ENCODE measurements at regions not wholly inside any gene's neighbourhood (a gene's known extent, or its start where the extent isn't known, plus 50 kb on each side); places are given as distances from the start of the nearest gene placed in this dataset.

DNA sequence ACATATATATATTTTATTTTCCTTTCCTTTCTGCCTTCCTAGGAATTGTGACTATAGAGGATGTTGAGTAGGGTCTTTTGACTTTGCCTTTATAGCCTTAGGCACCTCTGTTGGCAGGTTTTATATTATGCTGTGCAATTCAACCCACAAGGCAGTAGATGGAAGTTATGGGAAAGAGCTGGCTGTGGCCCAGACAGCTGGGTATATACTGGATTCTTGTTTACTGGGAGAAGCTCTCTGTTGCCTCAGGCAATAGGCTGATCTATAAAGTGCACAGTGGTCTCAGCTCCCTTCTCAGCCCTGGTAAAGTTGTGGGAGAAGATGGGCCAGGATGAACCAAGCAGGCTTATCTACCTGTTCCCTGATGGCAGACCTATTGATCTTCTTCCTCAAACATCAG is 342.0 kb downstream of the GBA3 start:
- ATAC-seq = no peak
- no peak overlapping the region for H3K27ac ChIP-seq
- no peaks in the 10 kb centered on the region for H3K27me3 ChIP-seq
- H3K4me3 ChIP-seq = no peak overlapping the region
- H3K4me1 ChIP-seq = peaks cover 0 to 5% (median 0%) of the 10 kb centered on the region in 9 donors
- H3K36me3 ChIP-seq = no peaks in the 10 kb centered on the region
- no peak for DNase-seq
- TF ChIP-seq, protein P1, sequence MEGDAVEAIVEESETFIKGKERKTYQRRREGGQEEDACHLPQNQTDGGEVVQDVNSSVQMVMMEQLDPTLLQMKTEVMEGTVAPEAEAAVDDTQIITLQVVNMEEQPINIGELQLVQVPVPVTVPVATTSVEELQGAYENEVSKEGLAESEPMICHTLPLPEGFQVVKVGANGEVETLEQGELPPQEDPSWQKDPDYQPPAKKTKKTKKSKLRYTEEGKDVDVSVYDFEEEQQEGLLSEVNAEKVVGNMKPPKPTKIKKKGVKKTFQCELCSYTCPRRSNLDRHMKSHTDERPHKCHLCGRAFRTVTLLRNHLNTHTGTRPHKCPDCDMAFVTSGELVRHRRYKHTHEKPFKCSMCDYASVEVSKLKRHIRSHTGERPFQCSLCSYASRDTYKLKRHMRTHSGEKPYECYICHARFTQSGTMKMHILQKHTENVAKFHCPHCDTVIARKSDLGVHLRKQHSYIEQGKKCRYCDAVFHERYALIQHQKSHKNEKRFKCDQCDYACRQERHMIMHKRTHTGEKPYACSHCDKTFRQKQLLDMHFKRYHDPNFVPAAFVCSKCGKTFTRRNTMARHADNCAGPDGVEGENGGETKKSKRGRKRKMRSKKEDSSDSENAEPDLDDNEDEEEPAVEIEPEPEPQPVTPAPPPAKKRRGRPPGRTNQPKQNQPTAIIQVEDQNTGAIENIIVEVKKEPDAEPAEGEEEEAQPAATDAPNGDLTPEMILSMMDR (IDR thresholded peaks at IDR 0.05) = no peak
- H3K9me3 ChIP-seq = no peaks in the 10 kb centered on the region
- intact Hi-C loops (cut with DNase I) = no loop called here

DNA sequence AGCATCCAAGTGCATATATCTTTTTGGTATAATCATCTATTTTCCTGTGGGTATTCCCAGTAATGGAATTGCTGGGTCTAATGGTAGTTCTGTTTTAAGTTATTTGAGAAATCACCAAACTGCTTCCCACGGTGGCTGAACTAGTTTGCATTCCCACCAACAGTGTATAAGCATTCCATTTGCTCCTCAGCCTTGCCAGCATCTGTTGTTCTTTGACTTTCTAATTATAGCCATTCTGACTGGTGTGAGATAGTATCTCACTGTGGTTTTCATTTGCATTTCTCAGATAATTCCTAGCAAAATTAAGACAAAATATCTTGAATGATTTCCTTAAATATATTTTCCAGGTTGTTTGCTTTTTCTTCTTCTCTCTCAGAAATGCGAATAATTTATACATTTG is 341.1 kb downstream of the GBA3 start:
- intact Hi-C loops (cut with DNase I) = no loop called here
- Histone ChIP-seq H3K4me1 (peaks cover 0 to 5% (median 0%) of the 10 kb centered on the region in 9 donors), H3K36me3 (no peaks in the 10 kb centered on the region), H3K27ac (no peak overlapping the region), H3K4me3 (no peak overlapping the region), H3K27me3 (no peaks in the 10 kb centered on the region), H3K9me3 (no peaks in the 10 kb centered on the region)
- WGBS, 2 donors = 52 to 55% methylated on average over 2 of the region's 2 CpGs
- ATAC-seq (no peak), DNase-seq (no peak)
- TF ChIP-seq, protein P1 (IDR thresholded peaks at IDR 0.05) = no peak

DNA sequence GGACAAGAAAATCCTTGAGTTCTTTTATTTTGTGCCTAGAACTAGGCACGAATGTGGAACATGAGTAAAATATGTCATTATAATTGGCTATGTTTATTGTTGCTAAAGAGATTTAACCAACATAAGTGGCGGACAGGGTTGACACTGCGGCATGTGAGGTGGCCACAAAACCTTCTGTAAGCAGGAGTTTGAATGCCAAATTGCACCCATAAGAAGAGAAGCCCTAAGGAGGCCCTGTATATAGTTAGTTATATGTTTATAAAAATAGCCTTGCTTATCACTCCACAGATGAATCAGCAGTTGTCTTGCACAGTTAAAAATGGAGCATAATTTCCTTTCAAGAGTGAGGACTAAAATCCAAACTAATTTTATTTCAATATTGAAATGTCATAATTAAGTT is 336.1 kb downstream of the GBA3 start:
- TF ChIP-seq, protein P1 (IDR thresholded peaks at IDR 0.05) = no peak
- no peak overlapping the region for H3K4me3 ChIP-seq
- no peak overlapping the region for H3K27ac ChIP-seq
- ATAC-seq (peak in 1 of 8 donors; percentile 35), DNase-seq (no peak)
- no peaks in the 10 kb centered on the region for H3K27me3 ChIP-seq
- WGBS, 2 donors = 56 to 70% methylated on average over 3 of the region's 3 CpGs
- peaks cover 0 to 5% (median 0%) of the 10 kb centered on the region in 9 donors for H3K4me1 ChIP-seq
- no peaks in the 10 kb centered on the region for H3K9me3 ChIP-seq
- intact Hi-C loops (cut with DNase I) = no loop called here
- no peaks in the 10 kb centered on the region for H3K36me3 ChIP-seq

DNA sequence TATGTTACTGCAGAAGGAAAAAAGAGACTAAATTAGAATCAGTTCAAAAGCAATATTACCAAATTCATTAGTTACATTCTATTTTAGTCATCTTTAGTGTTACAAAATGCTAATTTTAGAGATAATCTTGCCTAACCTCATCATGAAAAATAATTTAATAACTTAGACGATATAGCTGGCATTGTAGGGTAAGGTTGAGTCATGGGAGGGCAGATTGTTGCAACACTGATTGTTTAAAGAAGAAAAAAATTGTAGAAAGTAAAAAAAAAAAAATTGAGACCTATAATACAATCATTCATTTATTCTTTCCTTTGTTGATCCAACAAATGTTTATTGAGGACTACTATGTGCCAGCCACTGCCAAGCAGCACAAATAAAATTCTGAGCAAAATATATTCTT is 330.9 kb downstream of the GBA3 start:
- 40 to 65% methylated on average over 1 of the region's 1 CpG for WGBS, 2 donors
- no peaks in the 10 kb centered on the region for H3K27me3 ChIP-seq
- no peaks in the 10 kb centered on the region for H3K9me3 ChIP-seq
- H3K36me3 ChIP-seq = no peaks in the 10 kb centered on the region
- no peak overlapping the region for H3K27ac ChIP-seq
- ATAC-seq = no peak
- intact Hi-C loops (cut with DNase I) = no loop called here
- DNase-seq = no peak
- TF ChIP-seq, protein P1 (IDR thresholded peaks at IDR 0.05) = no peak
- H3K4me1 ChIP-seq = no peaks in the 10 kb centered on the region
- H3K4me3 ChIP-seq = no peak overlapping the region

DNA sequence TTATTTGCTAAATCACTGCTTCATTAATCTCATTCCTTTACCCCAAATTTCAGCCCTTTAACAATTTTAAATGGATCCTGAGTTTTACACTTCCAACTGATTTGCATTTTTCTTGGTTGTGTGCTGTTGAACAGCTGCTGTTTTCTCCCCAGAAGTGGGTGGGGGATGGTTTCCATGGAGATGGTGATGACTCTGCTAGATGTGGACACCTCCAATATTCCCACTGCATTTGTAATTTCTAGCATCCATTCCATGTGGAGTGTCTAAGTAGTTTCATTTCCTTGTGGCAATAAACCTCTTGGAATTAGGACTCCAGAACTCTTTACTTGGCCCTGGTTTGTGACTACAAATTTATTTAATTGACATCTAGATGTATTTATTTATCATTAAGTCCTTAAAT is 330.4 kb downstream of the GBA3 start:
- Histone ChIP-seq H3K4me1 (no peaks in the 10 kb centered on the region), H3K9me3 (no peaks in the 10 kb centered on the region), H3K27ac (no peak overlapping the region), H3K36me3 (no peaks in the 10 kb centered on the region), H3K27me3 (no peaks in the 10 kb centered on the region), H3K4me3 (no peak overlapping the region)
- no peak for ATAC-seq
- TF ChIP-seq, protein P1 (IDR thresholded peaks at IDR 0.05) = no peak
- DNase-seq = no peak
- intact Hi-C loops (cut with DNase I) = no loop called here
